DND-41 (cell line): ENCODE measurements at regions not wholly inside any gene's neighbourhood (a gene's known extent, or its start where the extent isn't known, plus 50 kb on each side); places are given as distances from the start of the nearest gene placed in this dataset.

Source experiments
- ATAC-seq: fragments of 200-7000 bp; cut with Tn5 transposase; 3 replicates; pipeline ENCODE4 v1.9.1; 2021; ENCODE audit warnings: low read depth; ENCODE audit not compliant: insufficient read depth
- DNase-seq: peaks from one replicate; pipeline ENCODE4 v3.0.0-alpha.2; 2020
- H2AFZ ChIP-seq: 2 replicates; pipeline ENCODE4 v1.6.0; 2012; ENCODE audit warnings: low read depth, low read length
- H3K27ac ChIP-seq: 2 replicates; pipeline ENCODE4 v1.5.1; 2012; ENCODE audit warnings: low read length, inconsistent platforms
- H3K27me3 ChIP-seq: fragments of 200-600 bp; sonication (generic); 2 replicates; pipeline ENCODE4 v1.6.0; 2012; ENCODE audit warnings: low read length, mild to moderate bottlenecking, inconsistent platforms; ENCODE audit not compliant: insufficient read depth, poor library complexity
- H3K36me3 ChIP-seq: 2 replicates; pipeline ENCODE4 v1.5.1; 2012; ENCODE audit warnings: low read length, inconsistent platforms; ENCODE audit not compliant: insufficient read depth
- H3K4me1 ChIP-seq: 2 replicates; pipeline ENCODE4 v1.5.1; 2012; ENCODE audit warnings: mild to moderate bottlenecking, low read length; ENCODE audit not compliant: insufficient read depth
- H3K4me2 ChIP-seq: 2 replicates; pipeline ENCODE4 v1.6.0; 2012; ENCODE audit warnings: mild to moderate bottlenecking, moderate library complexity, low read length, inconsistent platforms; ENCODE audit not compliant: insufficient read depth
- H3K4me3 ChIP-seq, 2 experiments: fragments of 200-600 bp in 1 of 2; shearing (Covaris generic) in 1 of 2; 2 replicates each; pipeline ENCODE4 v1.5.1; 2012 to 2016; ENCODE audit warnings: inconsistent platforms in 2 of 2, low read length in 2 of 2, mild to moderate bottlenecking in 2 of 2, low read depth in 1 of 2, moderate library complexity in 1 of 2
- H3K79me2 ChIP-seq: 2 replicates; pipeline ENCODE4 v1.6.0; 2012; ENCODE audit warnings: low read length, inconsistent platforms; ENCODE audit not compliant: insufficient read depth
- H3K9ac ChIP-seq: 2 replicates; pipeline ENCODE4 v1.6.0; 2012; ENCODE audit warnings: low read depth, mild to moderate bottlenecking, inconsistent platforms, low read length, moderate library complexity
- H3K9me3 ChIP-seq: 2 replicates; pipeline ENCODE4 v1.5.1; 2012; ENCODE audit warnings: low read length, moderate library complexity, mild to moderate bottlenecking, inconsistent platforms; ENCODE audit not compliant: insufficient read depth, severe bottlenecking
- H4K20me1 ChIP-seq: 2 replicates; pipeline ENCODE4 v1.6.0; 2012; ENCODE audit warnings: low read length; ENCODE audit not compliant: insufficient read depth
- EZH2 ChIP-seq: IDR thresholded peaks from 3 replicates; pipeline ENCODE4 v1.6.1; 2012; ENCODE audit warnings: borderline replicate concordance, low read depth, mild to moderate bottlenecking, moderate library complexity, low read length, inconsistent platforms; ENCODE audit not compliant: severe bottlenecking
- TF ChIP-seq, protein P1 (sequence below): IDR thresholded peaks from 2 replicates; pipeline ENCODE4 v1.5.1; 2012; ENCODE audit warnings: borderline replicate concordance, low read length, moderate library complexity, mild to moderate bottlenecking; ENCODE audit not compliant: poor library complexity, severe bottlenecking; ENCODE audit errors: extremely low read depth

GRCh38 chr5:91315701-91316100, 67.4 kb downstream of the ARRDC3 start:
- Histone ChIP-seq H3K9me3 (no peaks in the 10 kb centered on the region), H3K4me2 (no peak overlapping the region), H3K27me3 (no peaks in the 10 kb centered on the region), H3K4me3 (no peak overlapping the region), H3K36me3 (no peaks in the 10 kb centered on the region), H4K20me1 (no peaks in the 10 kb centered on the region), H3K4me1 (peaks cover 56% of the 10 kb centered on the region), H3K27ac (no peak overlapping the region; the same call in 1 of the 2 replicates), H3K9ac (no peak overlapping the region), H2AFZ (no peak overlapping the region), H3K79me2 (no peaks in the 10 kb centered on the region)
- no peak for ATAC-seq
- TF ChIP-seq, protein P1, sequence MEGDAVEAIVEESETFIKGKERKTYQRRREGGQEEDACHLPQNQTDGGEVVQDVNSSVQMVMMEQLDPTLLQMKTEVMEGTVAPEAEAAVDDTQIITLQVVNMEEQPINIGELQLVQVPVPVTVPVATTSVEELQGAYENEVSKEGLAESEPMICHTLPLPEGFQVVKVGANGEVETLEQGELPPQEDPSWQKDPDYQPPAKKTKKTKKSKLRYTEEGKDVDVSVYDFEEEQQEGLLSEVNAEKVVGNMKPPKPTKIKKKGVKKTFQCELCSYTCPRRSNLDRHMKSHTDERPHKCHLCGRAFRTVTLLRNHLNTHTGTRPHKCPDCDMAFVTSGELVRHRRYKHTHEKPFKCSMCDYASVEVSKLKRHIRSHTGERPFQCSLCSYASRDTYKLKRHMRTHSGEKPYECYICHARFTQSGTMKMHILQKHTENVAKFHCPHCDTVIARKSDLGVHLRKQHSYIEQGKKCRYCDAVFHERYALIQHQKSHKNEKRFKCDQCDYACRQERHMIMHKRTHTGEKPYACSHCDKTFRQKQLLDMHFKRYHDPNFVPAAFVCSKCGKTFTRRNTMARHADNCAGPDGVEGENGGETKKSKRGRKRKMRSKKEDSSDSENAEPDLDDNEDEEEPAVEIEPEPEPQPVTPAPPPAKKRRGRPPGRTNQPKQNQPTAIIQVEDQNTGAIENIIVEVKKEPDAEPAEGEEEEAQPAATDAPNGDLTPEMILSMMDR = no peak
- TF ChIP-seq EZH2 = no peak
- DNase-seq = no peak

GRCh38 chr5:91313757-91314673, 69.1 kb downstream of the ARRDC3 start:
- no peak for TF ChIP-seq EZH2
- TF ChIP-seq, protein P1 = no peak
- Histone ChIP-seq H3K4me2 (peak overlapping the region; percentile 46), H3K4me1 (peaks cover 61% of the 10 kb centered on the region), H3K27me3 (no peaks in the 10 kb centered on the region), H3K9ac (peak overlapping the region; percentile 6; the same call in 1 of the 2 replicates), H2AFZ (no peak overlapping the region), H3K4me3 (peak overlapping the region in 1 of 2 experiments; percentile 18; a peak in 1 of 4 replicates), H3K36me3 (no peaks in the 10 kb centered on the region), H3K79me2 (no peaks in the 10 kb centered on the region), H3K9me3 (no peaks in the 10 kb centered on the region), H3K27ac (peak overlapping the region; percentile 79), H4K20me1 (no peaks in the 10 kb centered on the region)
- peak; percentile 84 for ATAC-seq
- DNase-seq = peak; percentile 90

DNA sequence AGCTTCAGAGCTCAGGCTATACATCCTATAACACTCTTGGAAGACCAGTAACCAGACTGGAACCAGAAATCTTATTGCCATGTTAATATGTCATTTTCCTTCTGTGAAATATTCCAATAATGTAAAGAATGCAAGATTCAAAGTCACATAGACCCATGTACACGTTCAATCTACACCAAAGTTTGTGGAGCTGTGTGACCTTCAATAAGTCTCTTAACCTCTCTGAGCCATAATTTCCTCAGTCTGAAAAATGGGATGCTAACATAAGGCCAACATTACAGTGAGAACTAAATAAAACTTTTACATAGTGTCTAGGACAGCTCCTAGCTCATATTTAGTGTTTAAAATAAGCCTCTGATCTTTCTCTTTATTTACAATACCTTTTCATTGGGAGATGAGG, 70.4 kb downstream of the ARRDC3 start:
- Histone ChIP-seq H3K9me3 (no peaks in the 10 kb centered on the region), H3K4me2 (no peak overlapping the region), H3K9ac (no peak overlapping the region), H3K27me3 (no peaks in the 10 kb centered on the region), H3K4me1 (peaks cover 54% of the 10 kb centered on the region), H4K20me1 (no peaks in the 10 kb centered on the region), H2AFZ (no peak overlapping the region), H3K4me3 (no peak overlapping the region), H3K27ac (peak overlapping the region; percentile 84), H3K79me2 (no peaks in the 10 kb centered on the region), H3K36me3 (no peaks in the 10 kb centered on the region)
- TF ChIP-seq, protein P1 = no peak
- no peak for TF ChIP-seq EZH2
- ATAC-seq (no peak), DNase-seq (no peak)
